ENCODE measurements at regions not wholly inside any gene's neighbourhood (a gene's known extent, or its start where the extent isn't known, plus 50 kb on each side); places are given as distances from the start of the nearest gene placed in this dataset.

DNA sequence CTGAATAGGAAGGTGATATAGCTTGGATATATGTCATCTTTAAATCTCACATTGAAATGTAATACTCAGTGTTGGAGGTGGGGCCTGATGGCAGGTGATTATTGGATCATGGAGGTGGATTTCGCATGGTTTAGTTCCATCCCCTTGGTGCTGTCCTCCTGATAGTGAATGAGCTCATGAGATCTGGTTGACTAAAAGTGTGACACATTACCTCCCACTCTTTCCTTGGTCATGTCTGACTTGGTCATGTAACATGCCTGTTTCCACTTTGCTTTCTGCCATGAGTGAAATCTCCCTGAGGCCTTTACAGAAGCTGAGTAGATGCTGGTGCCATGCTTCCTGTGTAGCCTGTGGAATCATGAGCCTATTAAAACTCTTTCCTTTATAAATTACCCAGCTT is 664.5 kb upstream of the NR5A2 start:
- H3K4me3 Mint-ChIP-seq, result no peak overlapping the region
- CTCF ChIA-PET, result no interaction called here
- H3K27me3 Mint-ChIP-seq (ENCODE audit: low read depth), result peaks cover 4% of the 10 kb centered on the region
- H3K36me3 Mint-ChIP-seq (ENCODE audit: low read depth), result no peaks in the 10 kb centered on the region
- no peaks in the 10 kb centered on the region for H3K4me1 Mint-ChIP-seq (ENCODE audit: low read depth)
- intact Hi-C loops (cut with micrococcal nuclease), result no loop called here
- no peak overlapping the region for H3K27ac Mint-ChIP-seq
- no peaks in the 10 kb centered on the region for H3K9me3 Mint-ChIP-seq
- no peak for DNase-seq

- Mint-ChIP-seq H3K4me1 (ENCODE audit: low read depth) (no peaks in the 10 kb centered on the region), H3K27me3 (ENCODE audit: low read depth) (peaks cover 5% of the 10 kb centered on the region), H3K36me3 (ENCODE audit: low read depth) (no peaks in the 10 kb centered on the region), H3K9me3 (peaks cover 4% of the 10 kb centered on the region), H3K4me3 (no peak overlapping the region), H3K27ac (no peak overlapping the region)
- DNase-seq, result no peak
- CTCF ChIA-PET, result no interaction called here
- intact Hi-C loops (cut with micrococcal nuclease), result no loop called here
These were observed 654.4 kb upstream of the NR5A2 start for GRCh38 chr1:199373139-199373538.

DNA sequence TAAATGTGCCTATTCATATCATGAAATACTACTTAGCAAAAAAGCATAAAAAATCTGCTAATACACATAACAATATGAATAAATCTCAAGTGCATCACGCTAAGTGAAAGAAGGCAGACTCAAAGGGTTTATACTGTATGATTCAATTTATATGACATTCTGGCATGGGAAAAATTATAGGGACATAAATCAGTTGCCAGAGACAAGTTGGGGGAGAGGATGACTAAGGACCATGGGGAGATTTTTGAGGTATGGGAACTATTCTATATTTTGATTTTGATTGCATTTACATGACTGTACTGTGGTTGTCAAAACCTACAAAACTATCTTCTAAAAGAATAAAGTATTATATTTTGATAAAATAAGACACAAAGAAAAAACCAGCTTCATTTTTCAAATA is 650.3 kb upstream of the NR5A2 start:
- intact Hi-C loops (cut with micrococcal nuclease), result no loop called here
- H3K27ac Mint-ChIP-seq, result no peak overlapping the region
- peaks cover 4% of the 10 kb centered on the region for H3K9me3 Mint-ChIP-seq
- peaks cover 5% of the 10 kb centered on the region for H3K27me3 Mint-ChIP-seq (ENCODE audit: low read depth)
- no peak overlapping the region for H3K4me3 Mint-ChIP-seq
- CTCF ChIA-PET, result interaction anchor here (0.5 kb wide), 1 partner anchor 972 kb away, joined by 3 read pairs; no protein-coding TSS in a partner anchor
- DNase-seq, result no peak
- no peaks in the 10 kb centered on the region for H3K36me3 Mint-ChIP-seq (ENCODE audit: low read depth)
- H3K4me1 Mint-ChIP-seq (ENCODE audit: low read depth), result no peaks in the 10 kb centered on the region

DNA sequence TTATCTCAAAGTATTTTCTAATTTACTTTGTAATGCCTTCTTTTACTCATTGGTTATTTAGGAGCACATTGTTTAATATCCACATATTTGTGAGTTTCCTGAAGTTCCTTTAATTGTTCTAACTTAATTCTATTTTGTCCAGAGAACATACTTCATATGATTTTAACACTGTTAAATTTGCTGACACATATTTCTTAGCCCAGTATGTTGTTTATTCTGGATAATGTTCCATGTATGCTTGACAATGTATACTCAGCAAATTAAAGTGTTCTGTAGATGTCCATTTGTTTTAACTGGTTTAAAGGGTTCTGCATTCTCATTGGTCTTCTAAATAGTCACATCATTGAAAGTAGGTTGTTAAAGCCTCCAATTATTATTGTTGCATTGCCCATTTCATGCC is 643.7 kb upstream of the NR5A2 start:
- no peaks in the 10 kb centered on the region for H3K4me1 Mint-ChIP-seq (ENCODE audit: low read depth)
- peaks cover 9% of the 10 kb centered on the region for H3K27me3 Mint-ChIP-seq (ENCODE audit: low read depth)
- H3K36me3 Mint-ChIP-seq (ENCODE audit: low read depth), result no peaks in the 10 kb centered on the region
- no peak overlapping the region for H3K4me3 Mint-ChIP-seq
- H3K9me3 Mint-ChIP-seq, result no peaks in the 10 kb centered on the region
- no peak overlapping the region for H3K27ac Mint-ChIP-seq
- DNase-seq, result no peak
- intact Hi-C loops (cut with micrococcal nuclease), result no loop called here
- CTCF ChIA-PET, result interaction anchor here (0.7 kb wide), 1 partner anchor 228 kb away, joined by 3 read pairs; no protein-coding TSS in a partner anchor

GRCh38 chr1:199394856-199395255 is 632.7 kb upstream of the NR5A2 start:
- intact Hi-C loops (cut with micrococcal nuclease), result no loop called here
- Mint-ChIP-seq H3K27me3 (ENCODE audit: low read depth) (peaks cover 13% of the 10 kb centered on the region), H3K4me3 (no peak overlapping the region), H3K4me1 (ENCODE audit: low read depth) (no peaks in the 10 kb centered on the region), H3K36me3 (ENCODE audit: low read depth) (no peaks in the 10 kb centered on the region), H3K27ac (no peak overlapping the region), H3K9me3 (no peaks in the 10 kb centered on the region)
- DNase-seq, result no peak
- CTCF ChIA-PET, result no interaction called here

GRCh38 chr1:199396456-199396855 is 631.1 kb upstream of the NR5A2 start:
- intact Hi-C loops (cut with micrococcal nuclease), result no loop called here
- CTCF ChIA-PET, result no interaction called here
- H3K27ac Mint-ChIP-seq, result no peak overlapping the region
- no peaks in the 10 kb centered on the region for H3K4me1 Mint-ChIP-seq (ENCODE audit: low read depth)
- no peak overlapping the region for H3K4me3 Mint-ChIP-seq
- H3K36me3 Mint-ChIP-seq (ENCODE audit: low read depth), result no peaks in the 10 kb centered on the region
- no peaks in the 10 kb centered on the region for H3K9me3 Mint-ChIP-seq
- no peak for DNase-seq
- H3K27me3 Mint-ChIP-seq (ENCODE audit: low read depth), result peaks cover 13% of the 10 kb centered on the region

DNA sequence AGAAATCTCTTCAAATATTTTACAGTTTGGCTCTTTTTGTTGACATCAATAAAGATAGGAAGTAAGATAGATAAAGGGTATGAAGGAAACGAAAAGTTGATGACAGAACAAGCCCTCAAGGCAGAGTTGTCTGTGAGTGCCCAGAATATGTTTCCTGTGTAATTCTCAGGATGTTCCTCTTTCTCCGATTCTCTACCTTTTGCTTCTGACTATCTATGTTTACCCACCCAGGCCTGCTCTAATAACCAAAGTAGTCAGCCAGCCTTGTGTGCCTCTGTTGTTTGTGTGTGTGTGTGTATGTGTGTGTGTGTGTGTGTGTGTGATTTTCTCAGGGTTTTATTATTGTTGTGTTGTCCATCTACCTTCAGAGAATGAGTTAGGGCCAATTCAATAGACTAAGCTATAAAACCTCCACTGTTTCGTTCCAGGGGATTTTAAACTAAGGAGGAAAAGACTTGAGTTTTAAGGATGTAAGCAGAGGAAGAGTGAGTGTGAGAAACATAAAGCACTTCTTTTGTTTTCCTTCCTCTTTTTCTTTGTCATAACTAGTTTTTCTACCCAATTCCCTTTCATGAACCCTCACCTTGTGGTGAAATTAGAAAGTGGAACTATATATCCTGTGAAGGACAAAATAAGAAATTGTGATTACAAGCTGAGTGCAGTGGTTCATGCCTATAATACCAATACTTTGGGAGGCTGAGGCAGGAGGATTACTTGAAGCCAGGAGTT is 627.4 kb upstream of the NR5A2 start:
- no peak for DNase-seq
- Mint-ChIP-seq H3K27me3 (ENCODE audit: low read depth) (peaks cover 8% of the 10 kb centered on the region), H3K36me3 (ENCODE audit: low read depth) (no peaks in the 10 kb centered on the region), H3K27ac (no peak overlapping the region), H3K4me1 (ENCODE audit: low read depth) (no peaks in the 10 kb centered on the region), H3K4me3 (no peak overlapping the region), H3K9me3 (no peaks in the 10 kb centered on the region)
- intact Hi-C loops (cut with micrococcal nuclease), result no loop called here
- CTCF ChIA-PET, result no interaction called here

DNA sequence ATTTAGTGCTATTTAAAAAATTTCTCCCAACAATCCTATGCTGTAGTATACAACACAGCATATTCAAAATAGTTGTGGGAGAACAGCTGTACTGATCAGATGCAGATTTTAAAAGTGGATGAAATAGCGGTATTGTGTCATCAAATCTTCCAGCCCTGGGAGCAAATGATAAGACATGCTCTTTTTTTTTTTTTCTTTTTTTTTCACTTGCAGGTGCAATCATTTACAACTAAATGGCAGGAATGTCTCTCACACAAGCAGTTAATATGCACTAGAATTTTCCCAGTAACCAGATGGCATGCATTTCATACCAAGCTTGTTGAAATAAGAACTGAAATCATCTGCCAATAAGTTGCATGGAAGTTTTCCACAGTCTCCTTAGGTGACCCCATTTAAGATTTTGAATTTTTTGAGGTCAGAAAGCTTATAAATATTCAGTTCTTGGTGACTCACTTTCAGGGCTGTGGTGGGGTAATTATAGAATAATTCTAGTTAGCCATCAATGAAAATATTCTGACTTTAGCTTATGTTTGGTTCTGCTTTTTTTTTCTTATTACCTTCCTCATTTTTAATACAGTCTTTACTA is 623.9 kb upstream of the NR5A2 start:
- Mint-ChIP-seq H3K9me3 (no peaks in the 10 kb centered on the region), H3K36me3 (ENCODE audit: low read depth) (no peaks in the 10 kb centered on the region), H3K27ac (no peak overlapping the region), H3K4me1 (ENCODE audit: low read depth) (no peaks in the 10 kb centered on the region), H3K27me3 (ENCODE audit: low read depth) (peaks cover 17% of the 10 kb centered on the region), H3K4me3 (no peak overlapping the region)
- intact Hi-C loops (cut with micrococcal nuclease), result no loop called here
- CTCF ChIA-PET, result no interaction called here
- no peak for DNase-seq

GRCh38 chr1:199404191-199404590 is 623.3 kb upstream of the NR5A2 start:
- Mint-ChIP-seq H3K36me3 (ENCODE audit: low read depth) (no peaks in the 10 kb centered on the region), H3K4me3 (no peak overlapping the region), H3K27ac (no peak overlapping the region), H3K27me3 (ENCODE audit: low read depth) (peaks cover 17% of the 10 kb centered on the region), H3K4me1 (ENCODE audit: low read depth) (no peaks in the 10 kb centered on the region), H3K9me3 (no peaks in the 10 kb centered on the region)
- DNase-seq, result no peak
- intact Hi-C loops (cut with micrococcal nuclease), result no loop called here
- CTCF ChIA-PET, result no interaction called here

- intact Hi-C loops (cut with micrococcal nuclease), result no loop called here
- Mint-ChIP-seq H3K4me3 (no peak overlapping the region), H3K27me3 (ENCODE audit: low read depth) (peaks cover 18% of the 10 kb centered on the region), H3K36me3 (ENCODE audit: low read depth) (no peaks in the 10 kb centered on the region), H3K9me3 (no peaks in the 10 kb centered on the region), H3K27ac (no peak overlapping the region), H3K4me1 (ENCODE audit: low read depth) (no peaks in the 10 kb centered on the region)
- CTCF ChIA-PET, result no interaction called here
- no peak for DNase-seq
These were observed 622.5 kb upstream of the NR5A2 start for GRCh38 chr1:199404976-199405375.

- Mint-ChIP-seq H3K27ac (no peak overlapping the region), H3K4me3 (no peak overlapping the region), H3K27me3 (ENCODE audit: low read depth) (peaks cover 23% of the 10 kb centered on the region), H3K36me3 (ENCODE audit: low read depth) (no peaks in the 10 kb centered on the region), H3K9me3 (no peaks in the 10 kb centered on the region), H3K4me1 (ENCODE audit: low read depth) (no peaks in the 10 kb centered on the region)
- intact Hi-C loops (cut with micrococcal nuclease), result no loop called here
- DNase-seq, result no peak
- CTCF ChIA-PET, result no interaction called here
These were observed 621.8 kb upstream of the NR5A2 start for GRCh38 chr1:199405634-199406196.

DNA sequence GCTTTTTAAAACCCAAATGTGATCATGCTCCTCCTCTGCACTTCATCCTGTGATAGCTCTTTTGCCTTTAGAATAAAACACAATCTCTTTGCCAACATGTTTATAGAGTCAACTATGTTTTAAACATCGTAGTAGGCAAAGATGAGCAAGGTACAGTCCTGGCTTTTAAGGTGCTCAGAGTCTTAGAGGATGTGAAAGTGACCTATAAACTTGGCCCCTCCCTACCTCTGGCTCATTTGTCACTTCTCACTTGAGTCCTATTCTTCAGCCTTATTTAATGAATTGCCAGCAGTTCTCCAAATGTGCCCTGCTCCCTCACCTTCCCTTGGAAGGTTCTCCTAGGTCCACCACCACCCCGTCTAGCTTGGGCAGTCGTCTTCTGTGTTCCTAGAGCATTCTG is 617.0 kb upstream of the NR5A2 start:
- Mint-ChIP-seq H3K27ac (no peak overlapping the region), H3K36me3 (ENCODE audit: low read depth) (no peaks in the 10 kb centered on the region), H3K4me3 (no peak overlapping the region), H3K27me3 (ENCODE audit: low read depth) (peaks cover 18% of the 10 kb centered on the region), H3K4me1 (ENCODE audit: low read depth) (no peaks in the 10 kb centered on the region), H3K9me3 (no peaks in the 10 kb centered on the region)
- no peak for DNase-seq
- intact Hi-C loops (cut with micrococcal nuclease), result no loop called here
- CTCF ChIA-PET, result no interaction called here

DNA sequence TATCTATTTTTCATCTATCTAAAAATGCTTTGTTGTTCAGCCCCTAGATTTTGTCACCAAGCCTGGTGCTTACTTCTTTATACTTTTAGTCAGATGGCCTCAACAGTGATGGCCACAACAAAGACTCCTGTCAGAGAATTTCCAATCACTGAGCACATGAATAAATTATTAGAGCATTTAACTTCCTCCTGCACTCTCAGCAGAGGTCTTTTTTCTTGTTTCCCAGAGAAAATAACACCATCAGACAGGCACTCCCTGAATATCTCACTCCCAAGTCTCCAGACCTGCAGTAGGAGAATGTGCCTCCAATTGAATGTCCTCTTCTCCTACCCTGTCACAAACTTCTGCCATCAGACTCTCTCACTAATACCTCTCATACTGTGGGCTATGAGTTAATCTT is 616.0 kb upstream of the NR5A2 start:
- CTCF ChIA-PET, result no interaction called here
- Mint-ChIP-seq H3K27me3 (ENCODE audit: low read depth) (peaks cover 17% of the 10 kb centered on the region), H3K4me1 (ENCODE audit: low read depth) (no peaks in the 10 kb centered on the region), H3K4me3 (no peak overlapping the region), H3K9me3 (peaks cover 5% of the 10 kb centered on the region), H3K27ac (no peak overlapping the region), H3K36me3 (ENCODE audit: low read depth) (no peaks in the 10 kb centered on the region)
- intact Hi-C loops (cut with micrococcal nuclease), result no loop called here
- no peak for DNase-seq
